ENCODE measurements at regions not wholly inside any gene's neighbourhood (a gene's known extent, or its start where the extent isn't known, plus 50 kb on each side); places are given as distances from the start of the nearest gene placed in this dataset.

- TF ChIP-seq, protein P1, sequence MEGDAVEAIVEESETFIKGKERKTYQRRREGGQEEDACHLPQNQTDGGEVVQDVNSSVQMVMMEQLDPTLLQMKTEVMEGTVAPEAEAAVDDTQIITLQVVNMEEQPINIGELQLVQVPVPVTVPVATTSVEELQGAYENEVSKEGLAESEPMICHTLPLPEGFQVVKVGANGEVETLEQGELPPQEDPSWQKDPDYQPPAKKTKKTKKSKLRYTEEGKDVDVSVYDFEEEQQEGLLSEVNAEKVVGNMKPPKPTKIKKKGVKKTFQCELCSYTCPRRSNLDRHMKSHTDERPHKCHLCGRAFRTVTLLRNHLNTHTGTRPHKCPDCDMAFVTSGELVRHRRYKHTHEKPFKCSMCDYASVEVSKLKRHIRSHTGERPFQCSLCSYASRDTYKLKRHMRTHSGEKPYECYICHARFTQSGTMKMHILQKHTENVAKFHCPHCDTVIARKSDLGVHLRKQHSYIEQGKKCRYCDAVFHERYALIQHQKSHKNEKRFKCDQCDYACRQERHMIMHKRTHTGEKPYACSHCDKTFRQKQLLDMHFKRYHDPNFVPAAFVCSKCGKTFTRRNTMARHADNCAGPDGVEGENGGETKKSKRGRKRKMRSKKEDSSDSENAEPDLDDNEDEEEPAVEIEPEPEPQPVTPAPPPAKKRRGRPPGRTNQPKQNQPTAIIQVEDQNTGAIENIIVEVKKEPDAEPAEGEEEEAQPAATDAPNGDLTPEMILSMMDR (IDR thresholded peaks at IDR 0.05): no peak
- no peak for TF ChIP-seq POLR2AphosphoS5 (IDR thresholded peaks at IDR 0.05; ENCODE audit: insufficient read depth in 1 of 2, low read depth in 1 of 2)
- TF ChIP-seq POLR2A (IDR thresholded peaks at IDR 0.05): no peak
Observed at GRCh38 chr21:17730782-17731181, 88.4 kb downstream of the C21orf91 start.
